ENCODE measurements at regions not wholly inside any gene's neighbourhood (a gene's known extent, or its start where the extent isn't known, plus 50 kb on each side); places are given as distances from the start of the nearest gene placed in this dataset.

DNA sequence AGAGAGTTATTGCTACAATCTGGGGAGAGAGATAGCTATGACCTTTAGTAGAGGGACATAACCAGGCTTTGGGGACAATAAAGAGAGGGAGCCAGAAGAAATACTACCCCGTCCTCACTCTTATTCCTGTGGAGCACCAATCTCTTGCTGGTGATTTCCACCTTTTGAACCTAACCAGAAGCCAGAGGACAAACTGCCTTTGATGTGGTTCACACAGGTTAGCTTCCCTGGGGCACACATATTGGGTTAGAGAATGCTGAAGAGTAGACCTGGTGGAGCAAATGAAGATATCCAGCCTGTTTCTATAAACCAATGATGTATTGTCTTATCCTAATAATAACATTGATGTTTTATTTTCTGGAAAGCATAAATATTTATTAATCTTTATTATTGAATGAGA is 399.3 kb downstream of the HTR7 start:
- TF ChIP-seq, protein P1, sequence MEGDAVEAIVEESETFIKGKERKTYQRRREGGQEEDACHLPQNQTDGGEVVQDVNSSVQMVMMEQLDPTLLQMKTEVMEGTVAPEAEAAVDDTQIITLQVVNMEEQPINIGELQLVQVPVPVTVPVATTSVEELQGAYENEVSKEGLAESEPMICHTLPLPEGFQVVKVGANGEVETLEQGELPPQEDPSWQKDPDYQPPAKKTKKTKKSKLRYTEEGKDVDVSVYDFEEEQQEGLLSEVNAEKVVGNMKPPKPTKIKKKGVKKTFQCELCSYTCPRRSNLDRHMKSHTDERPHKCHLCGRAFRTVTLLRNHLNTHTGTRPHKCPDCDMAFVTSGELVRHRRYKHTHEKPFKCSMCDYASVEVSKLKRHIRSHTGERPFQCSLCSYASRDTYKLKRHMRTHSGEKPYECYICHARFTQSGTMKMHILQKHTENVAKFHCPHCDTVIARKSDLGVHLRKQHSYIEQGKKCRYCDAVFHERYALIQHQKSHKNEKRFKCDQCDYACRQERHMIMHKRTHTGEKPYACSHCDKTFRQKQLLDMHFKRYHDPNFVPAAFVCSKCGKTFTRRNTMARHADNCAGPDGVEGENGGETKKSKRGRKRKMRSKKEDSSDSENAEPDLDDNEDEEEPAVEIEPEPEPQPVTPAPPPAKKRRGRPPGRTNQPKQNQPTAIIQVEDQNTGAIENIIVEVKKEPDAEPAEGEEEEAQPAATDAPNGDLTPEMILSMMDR (optimal IDR thresholded peaks at IDR 0.05 in 1 of 3, IDR thresholded peaks at IDR 0.05 in 1 of 3, conservative IDR thresholded peaks at IDR 0.05 in 1 of 3; ENCODE audit: extremely low read depth in 1 of 3, insufficient read depth in 2 of 3, low read length in 3 of 3) = no peak
- no peak for TF ChIP-seq EZH2 (IDR thresholded peaks at IDR 0.05; ENCODE audit: low read length)
